Gastroesophageal sphincter (tissue), 3 donors: ENCODE measurements at regions not wholly inside any gene's neighbourhood (a gene's known extent, or its start where the extent isn't known, plus 50 kb on each side); places are given as distances from the start of the nearest gene placed in this dataset.

Source experiments
- POLR2A ChIP-seq, 2 donors: fragments of 450-650 bp; IDR thresholded peaks; one replicate each; pipeline ENCODE4 v1.6.1; 2017; ENCODE audit warnings: antibody characterized with exemption in 2 of 2, mild to moderate bottlenecking in 2 of 2, moderate library complexity in 1 of 2
- POLR2AphosphoS5 ChIP-seq: sonication (generic); formaldehyde crosslinking; IDR thresholded peaks from one replicate; pipeline ENCODE4 v1.6.1; 2017; ENCODE audit warnings: antibody characterized with exemption
- TF ChIP-seq, protein P1 (sequence below), 4 experiments: fragments of 200-600 bp in 2 of 4; fragments of 450-650 bp in 2 of 4; sonication (generic) in 1 of 4; IDR thresholded peaks; one replicate each; pipeline ENCODE4 v1.5.1; 2017 to 2019; ENCODE audit warnings: antibody characterized with exemption in 4 of 4, mild to moderate bottlenecking in 2 of 4, moderate library complexity in 2 of 4

DNA sequence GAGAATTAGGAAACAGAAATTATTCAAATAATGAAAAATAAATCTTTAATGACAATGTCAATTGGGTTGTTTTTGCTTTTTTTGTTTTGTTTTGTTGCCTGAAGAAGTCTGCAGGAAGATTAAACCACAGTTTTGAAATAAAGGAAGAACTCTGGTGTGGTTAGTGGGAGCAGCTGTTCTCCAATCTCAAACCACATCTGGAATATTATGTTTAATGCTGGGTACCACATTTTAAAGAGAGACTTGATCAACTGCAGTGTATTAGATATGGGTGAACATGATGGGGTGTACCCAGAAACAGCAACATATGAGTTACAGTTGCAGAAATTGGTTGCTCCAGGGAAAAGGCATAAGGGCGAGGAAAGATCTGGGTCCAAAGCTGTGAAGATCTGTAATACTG, 171.2 kb upstream of the RPL34 start:
- TF ChIP-seq, protein P1, sequence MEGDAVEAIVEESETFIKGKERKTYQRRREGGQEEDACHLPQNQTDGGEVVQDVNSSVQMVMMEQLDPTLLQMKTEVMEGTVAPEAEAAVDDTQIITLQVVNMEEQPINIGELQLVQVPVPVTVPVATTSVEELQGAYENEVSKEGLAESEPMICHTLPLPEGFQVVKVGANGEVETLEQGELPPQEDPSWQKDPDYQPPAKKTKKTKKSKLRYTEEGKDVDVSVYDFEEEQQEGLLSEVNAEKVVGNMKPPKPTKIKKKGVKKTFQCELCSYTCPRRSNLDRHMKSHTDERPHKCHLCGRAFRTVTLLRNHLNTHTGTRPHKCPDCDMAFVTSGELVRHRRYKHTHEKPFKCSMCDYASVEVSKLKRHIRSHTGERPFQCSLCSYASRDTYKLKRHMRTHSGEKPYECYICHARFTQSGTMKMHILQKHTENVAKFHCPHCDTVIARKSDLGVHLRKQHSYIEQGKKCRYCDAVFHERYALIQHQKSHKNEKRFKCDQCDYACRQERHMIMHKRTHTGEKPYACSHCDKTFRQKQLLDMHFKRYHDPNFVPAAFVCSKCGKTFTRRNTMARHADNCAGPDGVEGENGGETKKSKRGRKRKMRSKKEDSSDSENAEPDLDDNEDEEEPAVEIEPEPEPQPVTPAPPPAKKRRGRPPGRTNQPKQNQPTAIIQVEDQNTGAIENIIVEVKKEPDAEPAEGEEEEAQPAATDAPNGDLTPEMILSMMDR (IDR thresholded peaks at IDR 0.05): no peak
- TF ChIP-seq POLR2A (IDR thresholded peaks at IDR 0.05): no peak
- no peak for TF ChIP-seq POLR2AphosphoS5
